ENCODE measurements at regions not wholly inside any gene's neighbourhood (a gene's known extent, or its start where the extent isn't known, plus 50 kb on each side); places are given as distances from the start of the nearest gene placed in this dataset.

- no peaks in the 10 kb centered on the region for H3K36me3 Mint-ChIP-seq
- H3K4me1 ChIP-seq (ENCODE audit: control insufficient read depth in 1 of 2, insufficient read depth in 2 of 2, low read length in 2 of 2): no peaks in the 10 kb centered on the region
- H3K9ac ChIP-seq (ENCODE audit: insufficient read depth, low read length, poor library complexity, severe bottlenecking): no peak overlapping the region
- no peaks in the 10 kb centered on the region for H3K4me1 Mint-ChIP-seq
- H3K79me2 ChIP-seq (ENCODE audit: insufficient read depth, low read length): no peaks in the 10 kb centered on the region
- H3K4me3 ChIP-seq (replicated peaks in 1 of 3; ENCODE audit: low read depth in 2 of 3, low read length in 3 of 3): no peak overlapping the region
- no peaks in the 10 kb centered on the region for H3K9me3 ChIP-seq (replicated peaks in 1 of 2; ENCODE audit: control insufficient read depth in 1 of 2, insufficient read depth in 1 of 2, low read length in 2 of 2)
- H3K36me3 ChIP-seq (replicated peaks in 1 of 2; ENCODE audit: control insufficient read depth in 1 of 2, insufficient read depth in 2 of 2, low read length in 2 of 2): no peaks in the 10 kb centered on the region
- H3K27me3 ChIP-seq (ENCODE audit: control insufficient read depth in 2 of 2, insufficient read depth in 2 of 2, low read length in 2 of 2): no peaks in the 10 kb centered on the region
- no peak overlapping the region for H3K27ac Mint-ChIP-seq
- 98% methylated on average over 5 of the region's 5 CpGs for WGBS (ENCODE audit: insufficient coverage)
- no peaks in the 10 kb centered on the region for H4K20me1 ChIP-seq (ENCODE audit: insufficient read depth, low read length)
- H3K27me3 Mint-ChIP-seq (ENCODE audit: low read depth in 3 of 3): peaks cover 2 to 5% (median 4%) of the 10 kb centered on the region in 3 donors
- H2AFZ ChIP-seq (ENCODE audit: insufficient read depth, low read depth, low read length, poor library complexity, severe bottlenecking): no peak overlapping the region
- no peaks in the 10 kb centered on the region for H3K9me3 Mint-ChIP-seq
- no peak for DNase-seq
- no peak for TF ChIP-seq CTCF (IDR thresholded peaks at IDR 0.05)
- H3K4me2 ChIP-seq (replicated peaks; ENCODE audit: extremely low read depth, low read length, poor library complexity, severe bottlenecking): no peak overlapping the region
- no peak overlapping the region for H3K27ac ChIP-seq (ENCODE audit: low read depth in 1 of 2, low read length in 2 of 2)
- intact Hi-C loops (cut with micrococcal nuclease): loop anchor here (5.0 to 10.0 kb wide), 3 partner anchors 46 to 68 kb away; no protein-coding TSS in a partner anchor
- no peak overlapping the region for H3K4me3 Mint-ChIP-seq
Measured at GRCh38 chr11:115678942-115679341, 174.7 kb upstream of the CADM1 start.

GRCh38 chr11:115677190-115677589 is 173.0 kb upstream of the CADM1 start:
- Histone ChIP-seq H3K4me3 (replicated peaks in 1 of 3; ENCODE audit: low read depth in 2 of 3, low read length in 3 of 3) (no peak overlapping the region), H3K27me3 (ENCODE audit: control insufficient read depth in 2 of 2, insufficient read depth in 2 of 2, low read length in 2 of 2) (no peaks in the 10 kb centered on the region), H3K4me2 (replicated peaks; ENCODE audit: extremely low read depth, low read length, poor library complexity, severe bottlenecking) (no peak overlapping the region), H2AFZ (ENCODE audit: insufficient read depth, low read depth, low read length, poor library complexity, severe bottlenecking) (peak overlapping the region; percentile 12), H3K27ac (ENCODE audit: low read depth in 1 of 2, low read length in 2 of 2) (no peak overlapping the region), H3K4me1 (ENCODE audit: control insufficient read depth in 1 of 2, insufficient read depth in 2 of 2, low read length in 2 of 2) (no peaks in the 10 kb centered on the region), H3K9ac (ENCODE audit: insufficient read depth, low read length, poor library complexity, severe bottlenecking) (no peak overlapping the region), H3K79me2 (ENCODE audit: insufficient read depth, low read length) (no peaks in the 10 kb centered on the region), H3K36me3 (replicated peaks in 1 of 2; ENCODE audit: control insufficient read depth in 1 of 2, insufficient read depth in 2 of 2, low read length in 2 of 2) (no peaks in the 10 kb centered on the region), H4K20me1 (ENCODE audit: insufficient read depth, low read length) (no peaks in the 10 kb centered on the region), H3K9me3 (replicated peaks in 1 of 2; ENCODE audit: control insufficient read depth in 1 of 2, insufficient read depth in 1 of 2, low read length in 2 of 2) (no peaks in the 10 kb centered on the region)
- whole genome bisulfite sequencing (ENCODE audit: insufficient coverage): 75% methylated on average over 3 of the region's 4 CpGs
- H3K36me3 Mint-ChIP-seq: no peaks in the 10 kb centered on the region
- H3K4me1 Mint-ChIP-seq: peaks cover 5% of the 10 kb centered on the region
- H3K27me3 Mint-ChIP-seq (ENCODE audit: low read depth in 3 of 3): peaks cover 0 to 4% (median 0%) of the 10 kb centered on the region in 3 donors
- no peak overlapping the region for H3K4me3 Mint-ChIP-seq
- DNase-seq: no peak
- intact Hi-C loops (cut with micrococcal nuclease): loop anchor here (5.0 to 10.0 kb wide), 3 partner anchors 48 to 70 kb away; no protein-coding TSS in a partner anchor
- no peaks in the 10 kb centered on the region for H3K9me3 Mint-ChIP-seq
- TF ChIP-seq CTCF (IDR thresholded peaks at IDR 0.05): no peak
- no peak overlapping the region for H3K27ac Mint-ChIP-seq

All from CD14-positive monocyte (primary cell).